ENCODE measurements at regions not wholly inside any gene's neighbourhood (a gene's known extent, or its start where the extent isn't known, plus 50 kb on each side); places are given as distances from the start of the nearest gene placed in this dataset.

DNA sequence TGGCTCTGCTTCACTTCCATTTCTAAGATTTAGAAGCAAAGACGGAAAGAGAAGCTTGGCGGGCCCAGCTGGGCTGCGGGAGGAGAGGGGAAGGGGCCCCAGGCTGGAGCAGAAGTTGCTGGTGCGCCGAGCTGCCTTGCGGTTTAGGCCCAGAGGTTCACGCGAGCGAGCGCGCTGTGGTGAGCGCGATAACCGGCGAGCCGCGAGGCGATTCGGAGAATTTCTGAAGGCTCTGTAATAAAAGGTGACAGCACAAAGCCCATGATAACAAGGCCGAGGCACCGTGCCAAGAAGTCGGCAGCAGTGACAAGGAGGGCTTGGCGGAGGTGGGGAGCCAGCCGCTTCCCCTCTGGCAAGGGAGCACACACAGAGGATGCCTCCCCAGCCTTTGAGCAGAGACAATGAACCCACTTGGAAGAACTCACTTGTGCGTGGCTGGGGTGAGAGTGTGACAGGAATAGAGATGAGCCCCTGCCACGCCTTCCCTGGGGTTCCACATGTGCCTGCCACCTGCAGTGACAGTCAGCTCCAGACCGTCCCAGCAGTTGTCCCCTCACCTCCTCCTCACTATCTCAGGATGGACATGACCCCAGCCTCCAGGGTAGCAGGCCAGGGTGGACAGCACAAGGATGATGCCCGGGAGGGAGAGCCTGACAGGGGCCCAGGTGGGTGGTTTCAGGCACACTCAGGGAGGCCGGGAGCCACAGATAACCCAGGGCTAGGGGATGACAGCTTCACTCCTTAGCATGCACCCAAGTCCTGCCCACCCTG, 315.2 kb downstream of the UACA start:
- H3K4me2 ChIP-seq (ENCODE audit: low read length), result no peak overlapping the region
- no peaks in the 10 kb centered on the region for H3K27me3 ChIP-seq (ENCODE audit: insufficient read depth, low read depth, low read length)
- no peak overlapping the region for H3K9ac ChIP-seq (ENCODE audit: low read length)
- H2AFZ ChIP-seq (ENCODE audit: low read depth, low read length), result no peak overlapping the region
- H3K27ac ChIP-seq (ENCODE audit: low read length), result no peak overlapping the region
- no peak overlapping the region for H3K4me3 ChIP-seq (ENCODE audit: low read length)
- no peaks in the 10 kb centered on the region for H3K36me3 ChIP-seq (ENCODE audit: insufficient read depth, low read length)
- H3K9me3 ChIP-seq (ENCODE audit: low read length), result no peaks in the 10 kb centered on the region
- no peaks in the 10 kb centered on the region for H3K9me2 ChIP-seq (ENCODE audit: insufficient read depth, low read length)
- TF ChIP-seq EZH2 (IDR thresholded peaks at IDR 0.05; ENCODE audit: borderline replicate concordance, insufficient read depth, low read length, poor library complexity, severe bottlenecking), result no peak
- TF ChIP-seq EP300 (conservative IDR thresholded peaks at IDR 0.05; ENCODE audit: poor library complexity, severe bottlenecking), result no peak
- no peak for TF ChIP-seq MXI1 (conservative IDR thresholded peaks at IDR 0.05; ENCODE audit: poor library complexity, severe bottlenecking)
- no peak for TF ChIP-seq TAF1 (IDR thresholded peaks at IDR 0.05; ENCODE audit: low read depth)
- TF ChIP-seq, protein P1, sequence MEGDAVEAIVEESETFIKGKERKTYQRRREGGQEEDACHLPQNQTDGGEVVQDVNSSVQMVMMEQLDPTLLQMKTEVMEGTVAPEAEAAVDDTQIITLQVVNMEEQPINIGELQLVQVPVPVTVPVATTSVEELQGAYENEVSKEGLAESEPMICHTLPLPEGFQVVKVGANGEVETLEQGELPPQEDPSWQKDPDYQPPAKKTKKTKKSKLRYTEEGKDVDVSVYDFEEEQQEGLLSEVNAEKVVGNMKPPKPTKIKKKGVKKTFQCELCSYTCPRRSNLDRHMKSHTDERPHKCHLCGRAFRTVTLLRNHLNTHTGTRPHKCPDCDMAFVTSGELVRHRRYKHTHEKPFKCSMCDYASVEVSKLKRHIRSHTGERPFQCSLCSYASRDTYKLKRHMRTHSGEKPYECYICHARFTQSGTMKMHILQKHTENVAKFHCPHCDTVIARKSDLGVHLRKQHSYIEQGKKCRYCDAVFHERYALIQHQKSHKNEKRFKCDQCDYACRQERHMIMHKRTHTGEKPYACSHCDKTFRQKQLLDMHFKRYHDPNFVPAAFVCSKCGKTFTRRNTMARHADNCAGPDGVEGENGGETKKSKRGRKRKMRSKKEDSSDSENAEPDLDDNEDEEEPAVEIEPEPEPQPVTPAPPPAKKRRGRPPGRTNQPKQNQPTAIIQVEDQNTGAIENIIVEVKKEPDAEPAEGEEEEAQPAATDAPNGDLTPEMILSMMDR (IDR thresholded peaks at IDR 0.05; ENCODE audit: poor library complexity, severe bottlenecking), result no peak
- no peak for TF ChIP-seq RAD21 (conservative IDR thresholded peaks at IDR 0.05)
- TF ChIP-seq SMC3 (conservative IDR thresholded peaks at IDR 0.05; ENCODE audit: poor library complexity), result no peak
- no peak for TF ChIP-seq POLR2AphosphoS5 (IDR thresholded peaks at IDR 0.05)
- TF ChIP-seq, protein P2, sequence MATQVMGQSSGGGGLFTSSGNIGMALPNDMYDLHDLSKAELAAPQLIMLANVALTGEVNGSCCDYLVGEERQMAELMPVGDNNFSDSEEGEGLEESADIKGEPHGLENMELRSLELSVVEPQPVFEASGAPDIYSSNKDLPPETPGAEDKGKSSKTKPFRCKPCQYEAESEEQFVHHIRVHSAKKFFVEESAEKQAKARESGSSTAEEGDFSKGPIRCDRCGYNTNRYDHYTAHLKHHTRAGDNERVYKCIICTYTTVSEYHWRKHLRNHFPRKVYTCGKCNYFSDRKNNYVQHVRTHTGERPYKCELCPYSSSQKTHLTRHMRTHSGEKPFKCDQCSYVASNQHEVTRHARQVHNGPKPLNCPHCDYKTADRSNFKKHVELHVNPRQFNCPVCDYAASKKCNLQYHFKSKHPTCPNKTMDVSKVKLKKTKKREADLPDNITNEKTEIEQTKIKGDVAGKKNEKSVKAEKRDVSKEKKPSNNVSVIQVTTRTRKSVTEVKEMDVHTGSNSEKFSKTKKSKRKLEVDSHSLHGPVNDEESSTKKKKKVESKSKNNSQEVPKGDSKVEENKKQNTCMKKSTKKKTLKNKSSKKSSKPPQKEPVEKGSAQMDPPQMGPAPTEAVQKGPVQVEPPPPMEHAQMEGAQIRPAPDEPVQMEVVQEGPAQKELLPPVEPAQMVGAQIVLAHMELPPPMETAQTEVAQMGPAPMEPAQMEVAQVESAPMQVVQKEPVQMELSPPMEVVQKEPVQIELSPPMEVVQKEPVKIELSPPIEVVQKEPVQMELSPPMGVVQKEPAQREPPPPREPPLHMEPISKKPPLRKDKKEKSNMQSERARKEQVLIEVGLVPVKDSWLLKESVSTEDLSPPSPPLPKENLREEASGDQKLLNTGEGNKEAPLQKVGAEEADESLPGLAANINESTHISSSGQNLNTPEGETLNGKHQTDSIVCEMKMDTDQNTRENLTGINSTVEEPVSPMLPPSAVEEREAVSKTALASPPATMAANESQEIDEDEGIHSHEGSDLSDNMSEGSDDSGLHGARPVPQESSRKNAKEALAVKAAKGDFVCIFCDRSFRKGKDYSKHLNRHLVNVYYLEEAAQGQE (IDR thresholded peaks at IDR 0.05; ENCODE audit: borderline replicate concordance), result no peak
- no peaks in the 10 kb centered on the region for H4K20me1 ChIP-seq (ENCODE audit: insufficient read depth)
- H3K79me2 ChIP-seq (replicated peaks; ENCODE audit: insufficient read depth, low read length), result no peaks in the 10 kb centered on the region
- H3F3A ChIP-seq (ENCODE audit: insufficient read depth, low read length, poor library complexity, severe bottlenecking), result no peaks in the 10 kb centered on the region

DNA sequence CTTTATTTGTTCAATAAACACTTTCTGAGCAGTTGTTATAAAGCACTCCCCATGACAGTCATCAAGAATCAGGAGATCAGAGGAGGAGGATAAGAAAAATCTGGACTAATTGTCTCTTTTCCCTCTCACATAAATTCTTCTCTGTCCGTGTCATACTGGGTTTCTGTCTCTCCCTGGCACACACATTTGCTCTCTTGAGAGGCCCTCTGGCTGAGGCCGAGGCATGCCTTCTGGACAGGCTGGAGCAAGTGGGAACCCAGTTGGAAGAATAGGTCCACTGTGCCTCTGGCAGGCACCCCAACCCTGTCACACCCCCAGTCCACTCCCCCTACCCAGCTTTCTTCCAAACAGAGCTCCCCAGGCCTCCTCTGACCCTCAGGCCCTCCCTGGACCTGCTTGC, 315.8 kb downstream of the UACA start:
- TF ChIP-seq, protein P1 (IDR thresholded peaks at IDR 0.05; ENCODE audit: poor library complexity, severe bottlenecking), result no peak
- TF ChIP-seq TAF1 (IDR thresholded peaks at IDR 0.05; ENCODE audit: low read depth) (no peak), MXI1 (conservative IDR thresholded peaks at IDR 0.05; ENCODE audit: poor library complexity, severe bottlenecking) (no peak), EZH2 (IDR thresholded peaks at IDR 0.05; ENCODE audit: borderline replicate concordance, insufficient read depth, low read length, poor library complexity, severe bottlenecking) (no peak), SMC3 (conservative IDR thresholded peaks at IDR 0.05; ENCODE audit: poor library complexity) (no peak), EP300 (conservative IDR thresholded peaks at IDR 0.05; ENCODE audit: poor library complexity, severe bottlenecking) (no peak), POLR2AphosphoS5 (IDR thresholded peaks at IDR 0.05) (no peak), RAD21 (conservative IDR thresholded peaks at IDR 0.05) (no peak)
- TF ChIP-seq, protein P2 (IDR thresholded peaks at IDR 0.05; ENCODE audit: borderline replicate concordance), result no peak

More for the DNA sequence above, 315.8 kb downstream of the UACA start:
- no peaks in the 10 kb centered on the region for H3K36me3 ChIP-seq (ENCODE audit: insufficient read depth, low read length)
- H3K79me2 ChIP-seq (replicated peaks; ENCODE audit: insufficient read depth, low read length), result no peaks in the 10 kb centered on the region
- H2AFZ ChIP-seq (ENCODE audit: low read depth, low read length), result no peak overlapping the region
- H3K9me2 ChIP-seq (ENCODE audit: insufficient read depth, low read length), result no peaks in the 10 kb centered on the region
- no peaks in the 10 kb centered on the region for H3K9me3 ChIP-seq (ENCODE audit: low read length)
- H3K9ac ChIP-seq (ENCODE audit: low read length), result no peak overlapping the region
- H3K27me3 ChIP-seq (ENCODE audit: insufficient read depth, low read depth, low read length), result no peaks in the 10 kb centered on the region
- H3K4me3 ChIP-seq (ENCODE audit: low read length), result no peak overlapping the region
- H3K27ac ChIP-seq (ENCODE audit: low read length), result no peak overlapping the region
- no peaks in the 10 kb centered on the region for H3F3A ChIP-seq (ENCODE audit: insufficient read depth, low read length, poor library complexity, severe bottlenecking)
- H4K20me1 ChIP-seq (ENCODE audit: insufficient read depth), result no peaks in the 10 kb centered on the region
- no peak overlapping the region for H3K4me2 ChIP-seq (ENCODE audit: low read length)

All from neural cell (in vitro differentiated cells).